Endothelial cell of umbilical vein (primary cell): ENCODE measurements at regions not wholly inside any gene's neighbourhood (a gene's known extent, or its start where the extent isn't known, plus 50 kb on each side); places are given as distances from the start of the nearest gene placed in this dataset.

Experiments
- BruUV-seq: library from RNA; stranded (reverse); fragments of 400-500 nt; replicated peaks from 2 replicates; lab custom pipeline; 2021; lab: Mats Ljungman, UMichigan
- CTCF ChIA-PET: fragments of 300-600, 350-600 bp; sonication (Branson Sonifier 250); formaldehyde crosslinking; loops from one replicate; lab custom pipeline; 2021; ENCODE audit warnings: antibody characterized with exemption, inconsistent platforms; lab: Charles Lee
- POLR2A ChIA-PET: fragments of 300-600, 350-600 bp; sonication (Branson Sonifier 250); formaldehyde crosslinking; loops from one replicate; lab custom pipeline; 2021; ENCODE audit warnings: antibody characterized with exemption, inconsistent platforms; lab: Charles Lee
- DNase-seq: peaks from one replicate; pipeline ENCODE4 v3.0.0-alpha.2; 2011; ENCODE audit warnings: low read depth, low spot score
- FAIRE-seq: peaks from 2 replicates; lab custom pipeline; 2011; peaks lifted over from hg19 to GRCh38; lab: Jason Lieb, UNC
- H2AFZ ChIP-seq: 2 replicates; pipeline ENCODE4 v1.6.0; 2012; ENCODE audit warnings: low read depth, low read length, control low read depth, inconsistent platforms
- H3K27ac ChIP-seq: 2 replicates; pipeline ENCODE4 v1.5.1; 2011; ENCODE audit warnings: low read depth, mild to moderate bottlenecking, control low read depth, low read length, moderate library complexity; ENCODE audit not compliant: insufficient read depth
- H3K27me3 ChIP-seq, 2 experiments: 2 replicates each; pipeline versions ENCODE4 v1.6.0 to v1.6.1; 2011; ENCODE audit warnings: low read length in 2 of 2, mixed read lengths in 1 of 2; ENCODE audit not compliant: control insufficient read depth in 2 of 2, insufficient read depth in 2 of 2
- H3K36me3 ChIP-seq, 2 experiments: 2 replicates in 1 of 2; 3 replicates in 1 of 2; pipeline ENCODE4 v1.5.1; 2011; ENCODE audit warnings: low read length in 2 of 2, mild to moderate bottlenecking in 1 of 2, moderate library complexity in 1 of 2; ENCODE audit not compliant: control insufficient read depth in 2 of 2, insufficient read depth in 2 of 2; ENCODE audit errors: extremely low read depth in 1 of 2
- H3K4me1 ChIP-seq: 3 replicates; pipeline ENCODE4 v1.5.1; 2011; ENCODE audit warnings: mild to moderate bottlenecking, low read length; ENCODE audit not compliant: control insufficient read depth, insufficient read depth; ENCODE audit errors: extremely low read depth
- H3K4me2 ChIP-seq: 2 replicates; pipeline ENCODE4 v1.6.1; 2011; ENCODE audit warnings: low read length, control low read depth, mixed read lengths; ENCODE audit not compliant: insufficient read depth
- H3K4me3 ChIP-seq, 3 experiments: fragments of 200-600 bp in 1 of 3; sonication (generic), shearing (Covaris generic) in 1 of 3; replicated peaks in 1 of 3; 2 replicates each; pipeline ENCODE4 v1.5.1; 2011 to 2016; ENCODE audit warnings: control low read depth in 3 of 3, low read length in 3 of 3, mild to moderate bottlenecking in 2 of 3, inconsistent platforms in 1 of 3, low read depth in 1 of 3, moderate library complexity in 1 of 3; ENCODE audit not compliant: insufficient read depth in 1 of 3
- H3K79me2 ChIP-seq: 2 replicates; pipeline ENCODE4 v1.6.0; 2012; ENCODE audit warnings: low read length, inconsistent platforms; ENCODE audit not compliant: control insufficient read depth, insufficient read depth
- H3K9ac ChIP-seq: replicated peaks from 2 replicates; pipeline ENCODE3; 2011; ENCODE audit warnings: low read length, control low read depth; ENCODE audit not compliant: insufficient read depth; ENCODE audit errors: extremely low read depth
- H3K9me1 ChIP-seq: replicated peaks from 3 replicates; pipeline ENCODE4 v1.6.0; 2011; ENCODE audit warnings: mild to moderate bottlenecking, low read length; ENCODE audit not compliant: control insufficient read depth, insufficient read depth; ENCODE audit errors: extremely low read depth
- H3K9me3 ChIP-seq: replicated peaks from 2 replicates; pipeline ENCODE4 v1.5.1; 2012; ENCODE audit warnings: low read length, inconsistent platforms; ENCODE audit not compliant: control insufficient read depth, insufficient read depth
- H4K20me1 ChIP-seq: replicated peaks from 2 replicates; pipeline ENCODE3; 2011; ENCODE audit warnings: mild to moderate bottlenecking, low read length; ENCODE audit not compliant: control insufficient read depth, insufficient read depth; ENCODE audit errors: extremely low read depth
- FOS ChIP-seq: IDR thresholded peaks from 2 replicates; pipeline ENCODE4 v1.6.1; 2011; ENCODE audit warnings: mild to moderate bottlenecking, low read length, moderate library complexity, borderline replicate concordance; ENCODE audit not compliant: insufficient read depth
- JUN ChIP-seq: IDR thresholded peaks from 2 replicates; pipeline ENCODE4 v1.6.1; 2011; ENCODE audit warnings: borderline replicate concordance, low read depth; ENCODE audit not compliant: insufficient read length, insufficient read depth
- MYC ChIP-seq: IDR thresholded peaks from one replicate; pipeline ENCODE4 v1.6.1; 2011; ENCODE audit warnings: mild to moderate bottlenecking, low read depth, low read length
- POLR2AphosphoS5 ChIP-seq: IDR thresholded peaks from 2 replicates; pipeline ENCODE4 v1.6.1; 2012; ENCODE audit warnings: low read depth, mild to moderate bottlenecking, control low read depth, low read length, moderate library complexity; ENCODE audit not compliant: insufficient read depth
- dilution Hi-C: fragments of 300-500 bp; cut with MboI; formaldehyde crosslinking; loops from one replicate; pipeline ENCODE4 v1.15.0; 2019; ENCODE audit warnings: low sequenced_read_pairs; ENCODE audit not compliant: extremely low pct_ligation_motif_present
- intact Hi-C: fragments of 100-400 bp; cut with micrococcal nuclease; formaldehyde crosslinking; loops from one replicate; pipeline ENCODE4 v1.10.0; 2022
- TF ChIP-seq, protein P1 (sequence below): IDR thresholded peaks from 2 replicates; pipeline ENCODE4 v1.6.1; 2011; ENCODE audit not compliant: insufficient read depth, insufficient read length
- TF ChIP-seq, protein P2 (sequence below), 2 donors: IDR thresholded peaks; 1 replicate in 1 of 2; 2 replicates in 1 of 2; pipeline ENCODE4 v1.5.1; 2011; ENCODE audit warnings: low read length in 2 of 2, mild to moderate bottlenecking in 2 of 2, moderate library complexity in 2 of 2, control low read depth in 1 of 2, inconsistent platforms in 1 of 2, low read depth in 1 of 2; ENCODE audit not compliant: insufficient read depth in 1 of 2; ENCODE audit errors: extremely low read depth in 1 of 2

DNA sequence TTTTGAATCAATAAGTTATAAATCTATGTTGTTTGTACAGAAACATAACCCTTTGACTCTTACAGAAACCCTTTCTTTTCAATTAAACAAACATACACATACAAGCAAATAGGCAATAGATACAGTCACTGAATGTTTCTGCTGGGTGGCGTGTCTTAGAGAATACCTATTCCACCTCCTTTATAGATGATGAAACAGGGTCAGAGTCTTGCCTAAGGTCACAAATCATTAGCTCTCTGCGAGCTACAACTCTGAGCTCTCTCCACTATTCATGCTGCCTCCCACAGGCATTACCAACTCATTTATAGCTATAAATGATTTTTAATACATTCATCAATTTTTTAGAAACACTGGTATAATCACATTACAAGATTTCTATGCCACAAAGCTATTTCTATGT lies 152.6 kb downstream of the RSL24D1 start:
- no peak overlapping the region for H3K4me2 ChIP-seq
- no peak for DNase-seq
- CTCF ChIA-PET = no interaction called here
- H4K20me1 ChIP-seq = no peaks in the 10 kb centered on the region
- intact Hi-C loops = no loop called here
- no TSS peak for BruUV-seq
- no peaks in the 10 kb centered on the region for H3K27me3 ChIP-seq
- no peak overlapping the region for H3K4me3 ChIP-seq
- H3K9ac ChIP-seq = no peak overlapping the region
- no peaks in the 10 kb centered on the region for H3K79me2 ChIP-seq
- H3K9me1 ChIP-seq = no peaks in the 10 kb centered on the region
- H3K4me1 ChIP-seq = no peaks in the 10 kb centered on the region
- no peak overlapping the region for H3K27ac ChIP-seq
- POLR2A ChIA-PET = interaction anchor here (0.6 kb wide), 1 partner anchor 65 kb away, joined by 6 read pairs; no protein-coding TSS in a partner anchor
- TF ChIP-seq FOS = no peak
- no peak for TF ChIP-seq POLR2AphosphoS5
- H3K9me3 ChIP-seq = no peaks in the 10 kb centered on the region
- no peak overlapping the region for H2AFZ ChIP-seq
- FAIRE-seq = no peak
- H3K36me3 ChIP-seq = no peaks in the 10 kb centered on the region
- dilution Hi-C loops = no loop called here

DNA sequence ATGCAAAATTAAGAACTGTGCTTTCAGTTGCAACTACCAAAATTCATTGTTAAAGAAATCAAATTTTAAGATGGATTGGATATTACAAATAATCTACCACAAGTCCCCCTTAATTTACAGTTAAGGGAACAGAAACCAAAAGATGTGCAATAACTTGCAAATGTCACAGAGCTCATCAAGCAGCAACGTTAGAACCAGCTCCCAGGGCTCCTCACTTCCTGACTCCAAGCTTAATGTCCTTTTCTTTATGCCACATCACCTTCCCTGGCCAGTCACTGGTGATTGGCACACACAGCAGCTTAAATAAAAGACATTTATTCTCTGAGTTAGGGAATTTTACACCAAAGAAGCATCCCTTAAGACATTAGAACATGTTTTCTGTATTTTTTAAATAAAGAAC lies 159.7 kb downstream of the RSL24D1 start:
- CTCF ChIA-PET = no interaction called here
- DNase-seq (no peak), FAIRE-seq (no peak)
- Histone ChIP-seq H3K9ac (no peak overlapping the region), H2AFZ (no peak overlapping the region), H3K4me3 (no peak overlapping the region), H4K20me1 (no peaks in the 10 kb centered on the region), H3K36me3 (no peaks in the 10 kb centered on the region), H3K27me3 (no peaks in the 10 kb centered on the region), H3K9me3 (no peaks in the 10 kb centered on the region), H3K9me1 (no peaks in the 10 kb centered on the region), H3K4me1 (no peaks in the 10 kb centered on the region), H3K4me2 (no peak overlapping the region), H3K79me2 (no peaks in the 10 kb centered on the region), H3K27ac (no peak overlapping the region)
- intact Hi-C loops (no loop called here), dilution Hi-C loops (no loop called here)
- POLR2A ChIA-PET = no interaction called here
- TF ChIP-seq, protein P1, sequence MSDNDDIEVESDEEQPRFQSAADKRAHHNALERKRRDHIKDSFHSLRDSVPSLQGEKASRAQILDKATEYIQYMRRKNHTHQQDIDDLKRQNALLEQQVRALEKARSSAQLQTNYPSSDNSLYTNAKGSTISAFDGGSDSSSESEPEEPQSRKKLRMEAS = no peak
- TF ChIP-seq JUN (no peak), MYC (no peak)
- TF ChIP-seq, protein P2, sequence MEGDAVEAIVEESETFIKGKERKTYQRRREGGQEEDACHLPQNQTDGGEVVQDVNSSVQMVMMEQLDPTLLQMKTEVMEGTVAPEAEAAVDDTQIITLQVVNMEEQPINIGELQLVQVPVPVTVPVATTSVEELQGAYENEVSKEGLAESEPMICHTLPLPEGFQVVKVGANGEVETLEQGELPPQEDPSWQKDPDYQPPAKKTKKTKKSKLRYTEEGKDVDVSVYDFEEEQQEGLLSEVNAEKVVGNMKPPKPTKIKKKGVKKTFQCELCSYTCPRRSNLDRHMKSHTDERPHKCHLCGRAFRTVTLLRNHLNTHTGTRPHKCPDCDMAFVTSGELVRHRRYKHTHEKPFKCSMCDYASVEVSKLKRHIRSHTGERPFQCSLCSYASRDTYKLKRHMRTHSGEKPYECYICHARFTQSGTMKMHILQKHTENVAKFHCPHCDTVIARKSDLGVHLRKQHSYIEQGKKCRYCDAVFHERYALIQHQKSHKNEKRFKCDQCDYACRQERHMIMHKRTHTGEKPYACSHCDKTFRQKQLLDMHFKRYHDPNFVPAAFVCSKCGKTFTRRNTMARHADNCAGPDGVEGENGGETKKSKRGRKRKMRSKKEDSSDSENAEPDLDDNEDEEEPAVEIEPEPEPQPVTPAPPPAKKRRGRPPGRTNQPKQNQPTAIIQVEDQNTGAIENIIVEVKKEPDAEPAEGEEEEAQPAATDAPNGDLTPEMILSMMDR (IDR thresholded peaks at IDR 0.05; ENCODE audit: extremely low read depth in 1 of 2, insufficient read depth in 1 of 2, low read depth in 1 of 2, low read length in 2 of 2) = no peak
- no TSS peak for BruUV-seq
